Activated T-cell treated with anti-CD3 and anti-CD28 coated beads, Interleukin-2, amount 50 U/mL, for 72 hours (primary cell): ENCODE measurements at regions not wholly inside any gene's neighbourhood (a gene's known extent, or its start where the extent isn't known, plus 50 kb on each side); places are given as distances from the start of the nearest gene placed in this dataset.

Experiments
- ATAC-seq, 2 donors: fragments of 150-1000 bp; cut with Tn5 transposase; replicated peaks in 1 of 2; 2 replicates each; pipeline ENCODE4 v1.10.0; 2021; ENCODE audit warnings: moderate library complexity in 2 of 2, mild to moderate bottlenecking in 1 of 2
- DNase-seq, 2 donors: peaks; one replicate each; pipeline ENCODE4 v3.0.0; 2021 to 2022; ENCODE audit warnings: mixed read lengths in 1 of 2
- H3K27ac Mint-ChIP-seq: one replicate; pipeline ENCODE4 v1.8.0; 2022; ENCODE audit warnings: mild to moderate bottlenecking, moderate library complexity, mixed read lengths
- H3K27me3 Mint-ChIP-seq: one replicate; pipeline ENCODE4 v1.8.0; 2022; ENCODE audit warnings: low read depth, mixed read lengths
- H3K36me3 Mint-ChIP-seq, 2 donors: one replicate each; pipeline ENCODE4 v1.8.0; 2022; ENCODE audit warnings: mixed read lengths in 2 of 2, mild to moderate bottlenecking in 1 of 2; ENCODE audit not compliant: insufficient read depth in 2 of 2
- H3K4me1 Mint-ChIP-seq: one replicate; pipeline ENCODE4 v1.8.0; 2022; ENCODE audit warnings: low read depth, mixed read lengths
- H3K4me3 Mint-ChIP-seq, 2 donors: one replicate each; pipeline ENCODE4 v1.8.0; 2022; ENCODE audit warnings: mild to moderate bottlenecking in 2 of 2, mixed read lengths in 2 of 2, moderate library complexity in 2 of 2
- H3K9me3 Mint-ChIP-seq, 2 donors: one replicate each; pipeline ENCODE4 v1.8.0; 2022; ENCODE audit warnings: mixed read lengths in 2 of 2

DNA sequence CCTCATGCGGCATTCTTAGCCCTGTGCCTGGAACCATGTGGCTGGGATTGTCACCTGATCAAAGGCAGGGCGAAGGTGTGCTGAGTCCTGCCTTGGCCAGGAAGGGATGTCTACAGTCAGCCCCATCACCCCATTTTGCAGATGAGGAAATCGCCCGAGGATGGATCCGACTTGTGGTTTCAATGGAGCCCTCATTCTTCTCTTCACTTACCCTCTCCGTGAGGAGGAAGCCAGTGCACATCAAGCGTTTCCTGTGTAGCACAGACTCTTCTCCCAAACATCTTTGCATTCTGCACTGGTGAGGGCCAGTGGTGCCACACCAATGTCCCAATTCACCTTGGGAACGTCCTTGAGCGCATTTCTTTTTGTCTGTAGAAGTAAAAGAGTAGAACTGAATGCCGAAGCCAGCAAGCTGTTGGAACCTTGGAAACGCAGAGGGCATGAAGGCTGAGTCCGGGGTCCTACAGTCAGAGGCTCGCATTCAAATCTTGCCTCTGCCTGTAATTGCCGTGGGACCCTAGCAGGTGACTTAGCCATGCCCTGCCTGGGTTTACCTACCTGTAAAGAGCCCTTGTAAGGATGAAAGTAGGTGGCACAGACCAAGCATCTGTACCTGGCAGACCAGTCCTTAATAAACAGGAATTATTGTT is 85.4 kb downstream of the IRF8 start:
- Mint-ChIP-seq H3K9me3 (no peaks in the 10 kb centered on the region), H3K4me3 (peak overlapping the region in 1 of 2 donors; percentile 45), H3K27me3 (peaks cover 17% of the 10 kb centered on the region), H3K36me3 (no peaks in the 10 kb centered on the region), H3K4me1 (peaks cover 65% of the 10 kb centered on the region), H3K27ac (no peak overlapping the region)
- DNase-seq (no peak), ATAC-seq (no peak)

DNA sequence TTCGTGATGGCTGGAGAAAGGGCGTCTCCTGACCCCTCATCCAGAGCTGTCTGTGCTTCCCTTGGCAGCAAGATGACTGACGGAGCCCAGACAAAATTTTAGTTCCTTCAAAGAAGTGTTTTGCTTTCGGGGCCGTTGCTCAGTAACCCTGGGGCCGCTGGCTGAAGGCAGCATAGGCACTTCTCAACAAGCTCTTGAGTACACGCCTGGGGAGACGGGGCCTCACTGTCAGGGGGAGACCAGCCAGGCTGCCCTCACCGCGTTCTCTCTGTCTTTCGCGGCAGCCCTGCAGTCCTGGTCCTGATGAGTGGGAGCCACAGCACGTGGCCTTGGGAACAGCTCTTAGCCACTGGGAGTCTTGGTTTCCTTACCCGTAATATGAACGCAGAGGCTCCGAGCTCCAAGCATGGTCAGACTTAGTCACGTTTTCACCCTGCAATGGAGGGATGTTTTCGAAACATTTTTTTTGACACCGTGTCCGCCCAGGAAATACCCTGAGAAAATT is 86.0 kb downstream of the IRF8 start:
- Mint-ChIP-seq H3K27ac (peak overlapping the region; percentile 22), H3K9me3 (no peaks in the 10 kb centered on the region), H3K4me1 (peaks cover 65% of the 10 kb centered on the region), H3K36me3 (no peaks in the 10 kb centered on the region), H3K4me3 (peak overlapping the region; percentile 45 to 64), H3K27me3 (peaks cover 17% of the 10 kb centered on the region)
- ATAC-seq: no peak
- DNase-seq: no peak

DNA sequence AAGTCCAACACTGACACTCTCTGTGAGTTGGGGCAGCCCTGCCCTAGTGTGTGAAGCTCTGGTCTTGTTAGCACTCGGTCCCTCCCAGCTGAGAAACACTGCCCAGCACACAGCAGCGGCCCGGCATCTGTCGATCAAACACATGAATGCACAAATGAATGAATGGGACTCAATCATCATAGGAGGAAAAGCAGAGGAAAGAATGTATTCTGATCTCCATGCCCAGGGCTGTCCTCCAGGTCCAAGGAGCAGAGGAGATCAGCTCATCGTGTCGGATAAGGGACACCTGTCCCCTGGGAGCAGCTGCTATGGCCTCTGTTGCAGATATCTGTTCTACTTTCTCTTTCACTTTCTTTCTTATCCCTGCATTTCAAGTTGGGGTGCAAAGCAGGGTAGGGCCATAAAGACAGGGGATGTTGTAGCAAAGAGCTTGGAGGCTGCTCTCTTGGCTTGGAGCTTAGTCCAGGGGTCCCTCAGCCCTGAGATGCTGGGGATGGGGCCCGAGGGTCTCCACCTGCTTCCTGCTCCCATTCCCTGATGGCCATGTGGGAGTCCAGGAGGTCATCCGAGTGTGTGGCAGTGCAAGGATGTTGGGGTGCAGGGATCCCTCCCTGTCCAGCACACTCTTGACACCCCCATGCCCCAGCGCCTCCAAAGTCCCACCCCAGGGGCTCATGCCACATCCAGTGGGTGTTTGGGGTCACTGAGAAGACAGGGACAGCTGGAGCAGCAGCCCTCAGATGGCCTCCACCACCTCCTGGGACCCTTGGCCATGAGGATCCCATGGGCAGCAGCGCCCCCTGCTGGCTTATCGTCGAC is 88.2 kb downstream of the IRF8 start:
- peaks cover 74% of the 10 kb centered on the region for H3K4me1 Mint-ChIP-seq
- peak overlapping the region in 1 of 2 donors; percentile 5 for H3K4me3 Mint-ChIP-seq
- DNase-seq (peak; percentile 36 to 55), ATAC-seq (no peak)
- H3K36me3 Mint-ChIP-seq: no peaks in the 10 kb centered on the region
- no peaks in the 10 kb centered on the region for H3K9me3 Mint-ChIP-seq
- peaks cover 8% of the 10 kb centered on the region for H3K27me3 Mint-ChIP-seq
- H3K27ac Mint-ChIP-seq: no peak overlapping the region

DNA sequence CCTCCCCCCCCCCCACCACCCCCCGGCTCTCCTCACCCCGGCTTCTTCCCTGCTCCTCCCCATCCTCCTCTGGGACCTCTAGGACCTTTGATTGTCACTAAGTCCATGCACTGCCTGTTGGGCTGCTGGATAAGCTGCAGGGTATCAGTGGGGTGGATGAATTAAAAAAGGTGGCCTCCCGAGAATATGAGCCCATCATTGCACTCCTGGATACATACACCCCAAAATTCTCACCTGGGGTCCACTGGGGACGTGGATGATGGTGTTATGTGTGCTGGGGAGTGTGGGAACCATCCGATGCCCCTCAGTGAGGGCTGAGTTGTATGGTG is 88.8 kb downstream of the IRF8 start:
- H3K4me3 Mint-ChIP-seq: peak overlapping the region; percentile 81 to 85
- ATAC-seq: no peak
- H3K9me3 Mint-ChIP-seq: no peaks in the 10 kb centered on the region

DNA sequence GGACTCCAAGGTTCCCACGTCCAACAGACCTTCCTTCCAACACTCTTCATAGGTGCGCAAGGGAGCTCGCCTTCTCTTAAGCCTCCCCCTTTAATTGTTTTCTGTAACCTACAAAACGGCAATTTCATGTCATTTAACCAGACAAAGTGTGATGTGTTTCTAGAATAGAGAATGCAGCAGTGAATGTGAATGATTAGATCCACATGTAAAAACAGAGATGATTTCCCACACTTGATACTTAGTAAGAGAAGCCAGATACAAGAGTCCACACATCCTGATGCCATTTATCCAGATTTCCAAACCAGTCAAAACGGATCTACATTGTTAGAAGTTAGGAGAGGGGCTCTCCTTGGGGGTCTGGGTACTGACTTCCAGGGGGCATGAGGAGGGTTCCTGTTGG is 89.3 kb downstream of the IRF8 start:
- Mint-ChIP-seq H3K27me3 (peaks cover 8% of the 10 kb centered on the region), H3K9me3 (no peaks in the 10 kb centered on the region)

More for the DNA sequence above, 88.8 kb downstream of the IRF8 start:
- Mint-ChIP-seq H3K36me3 (no peaks in the 10 kb centered on the region), H3K27ac (no peak overlapping the region), H3K4me1 (peaks cover 74% of the 10 kb centered on the region), H3K27me3 (peaks cover 8% of the 10 kb centered on the region)
- DNase-seq: no peak

DNA sequence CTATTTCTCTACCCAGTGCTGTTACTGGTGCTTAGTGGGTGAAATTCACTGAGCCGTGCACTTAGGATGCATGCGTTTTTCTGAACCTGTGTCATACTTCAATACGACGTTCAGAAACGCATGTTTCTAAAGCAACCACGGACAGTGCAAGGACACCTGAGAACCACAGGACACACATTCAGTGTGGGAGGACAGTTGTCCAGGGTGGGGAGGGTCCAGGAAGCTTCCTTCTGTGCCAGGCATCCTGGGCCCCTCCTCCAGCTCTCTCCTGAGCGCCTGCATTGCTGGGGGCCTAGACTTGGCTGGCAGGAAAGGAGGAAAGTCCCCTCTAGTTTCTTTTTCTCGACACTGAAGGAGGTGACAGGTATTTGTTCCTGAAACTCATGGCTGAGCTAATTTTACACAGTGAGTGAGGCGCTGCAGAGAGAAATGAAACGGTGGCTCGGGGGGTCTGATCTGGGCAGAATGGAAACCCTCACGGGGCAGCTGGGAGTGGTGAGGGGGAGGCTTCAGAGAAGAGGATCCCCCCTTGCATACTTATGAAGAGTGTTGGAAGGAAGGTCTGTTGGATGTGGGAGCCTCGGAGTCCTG is 89.9 kb downstream of the IRF8 start:
- peaks cover 74% of the 10 kb centered on the region for H3K4me1 Mint-ChIP-seq
- DNase-seq (peak; percentile 42 to 52), ATAC-seq (peak; percentile 73 to 74)

More for the DNA sequence above, 89.3 kb downstream of the IRF8 start:
- Mint-ChIP-seq H3K4me1 (peaks cover 74% of the 10 kb centered on the region), H3K4me3 (peak overlapping the region; percentile 81 to 85), H3K36me3 (no peaks in the 10 kb centered on the region), H3K27ac (peak overlapping the region; percentile 86)
- DNase-seq (no peak), ATAC-seq (peak; percentile 50)

DNA sequence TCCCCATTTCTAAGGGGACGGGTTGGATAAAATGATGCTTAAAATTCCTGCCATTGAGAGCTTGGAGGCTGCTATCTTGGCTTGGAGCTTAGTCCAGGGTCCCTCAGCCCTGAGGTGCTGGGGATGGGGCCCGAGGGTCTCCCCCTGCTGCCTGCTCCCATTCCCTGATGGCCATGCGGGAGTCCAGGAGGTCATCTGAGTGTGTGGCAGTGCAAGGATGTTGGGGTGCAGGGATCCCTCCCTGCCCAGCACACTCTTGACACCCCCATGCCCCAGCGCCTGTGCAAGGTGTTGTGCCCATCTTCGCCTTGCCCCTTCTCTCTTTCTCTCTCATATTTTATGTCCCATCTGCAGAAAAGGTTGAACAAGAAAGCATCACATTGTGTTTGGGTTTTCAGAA is 90.4 kb downstream of the IRF8 start:
- Mint-ChIP-seq H3K36me3 (no peaks in the 10 kb centered on the region), H3K4me1 (peaks cover 72% of the 10 kb centered on the region)

More for the DNA sequence above, 89.9 kb downstream of the IRF8 start:
- peaks cover 8% of the 10 kb centered on the region for H3K27me3 Mint-ChIP-seq
- H3K27ac Mint-ChIP-seq: peak overlapping the region; percentile 86
- H3K4me3 Mint-ChIP-seq: peak overlapping the region; percentile 81 to 85
- H3K36me3 Mint-ChIP-seq: no peaks in the 10 kb centered on the region
- no peaks in the 10 kb centered on the region for H3K9me3 Mint-ChIP-seq

DNA sequence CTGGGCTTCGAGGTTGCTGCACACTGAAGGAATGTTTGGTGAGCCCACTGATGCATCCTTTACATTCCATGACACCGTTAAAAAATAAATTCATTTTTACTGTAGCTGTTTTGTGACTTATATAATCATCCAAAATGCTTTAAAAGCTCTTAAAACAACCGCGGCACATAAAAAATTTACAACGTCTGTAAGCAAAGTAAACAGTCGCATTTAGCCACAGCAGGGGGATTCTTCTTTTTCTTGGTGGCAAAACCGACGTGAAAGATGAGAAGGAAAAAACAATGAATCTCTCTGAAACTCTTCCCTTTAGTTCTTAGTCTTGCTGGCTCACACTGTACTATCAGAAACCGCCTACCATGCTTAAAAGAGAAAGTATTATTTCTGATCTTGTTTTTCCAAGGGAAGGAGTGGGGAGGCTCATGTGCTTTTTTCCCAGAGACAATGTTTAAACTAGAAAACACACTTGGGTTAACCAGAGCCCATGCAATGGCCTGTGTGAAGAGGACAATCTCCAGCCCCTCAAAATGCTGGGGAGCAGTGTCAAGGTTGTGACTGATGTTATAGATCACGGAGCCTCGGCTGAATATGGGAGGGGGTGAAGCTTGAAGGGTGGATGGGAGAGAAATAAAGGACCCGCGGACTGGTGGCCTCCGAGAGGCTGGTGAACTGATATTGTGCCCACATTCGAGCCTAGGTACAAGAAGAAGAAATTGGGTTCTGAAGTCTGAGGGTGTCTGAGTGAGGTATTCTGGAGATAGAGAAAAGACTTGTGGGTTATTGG is 91.1 kb downstream of the IRF8 start:
- Mint-ChIP-seq H3K36me3 (no peaks in the 10 kb centered on the region), H3K4me1 (peaks cover 71% of the 10 kb centered on the region), H3K4me3 (peak overlapping the region; percentile 81 to 85), H3K27ac (peak overlapping the region; percentile 80), H3K9me3 (no peaks in the 10 kb centered on the region), H3K27me3 (peaks cover under 1% of the 10 kb centered on the region)
- DNase-seq (no peak), ATAC-seq (peak; percentile 5 to 26)

More for the DNA sequence above, 90.4 kb downstream of the IRF8 start:
- Mint-ChIP-seq H3K27me3 (peaks cover 7% of the 10 kb centered on the region), H3K4me3 (peak overlapping the region; percentile 81 to 85), H3K27ac (peak overlapping the region; percentile 86), H3K9me3 (no peaks in the 10 kb centered on the region)
- DNase-seq: no peak
- ATAC-seq: no peak

DNA sequence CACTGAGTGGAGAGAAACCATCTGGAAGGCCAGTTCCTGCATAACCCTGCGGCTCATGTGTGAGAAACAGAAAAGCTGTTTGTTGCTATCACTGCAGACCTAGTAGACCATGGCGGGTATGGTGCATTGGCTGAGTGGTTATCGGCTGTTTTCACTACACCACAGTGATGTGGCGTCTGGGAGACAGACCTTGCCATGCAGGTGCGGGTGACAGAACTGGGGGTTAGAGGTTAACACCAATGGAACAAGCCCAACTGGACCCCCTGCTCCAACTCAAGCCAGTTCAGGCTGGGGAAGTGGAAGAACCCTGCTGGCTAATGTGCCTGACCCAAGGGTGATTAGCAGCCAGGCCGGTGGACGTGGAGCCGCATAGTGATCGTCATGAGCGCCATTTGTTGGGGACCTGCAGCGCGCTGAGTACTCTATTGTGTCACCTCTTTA is 91.9 kb downstream of the IRF8 start:
- no peaks in the 10 kb centered on the region for H3K9me3 Mint-ChIP-seq
- no peaks in the 10 kb centered on the region for H3K36me3 Mint-ChIP-seq
- DNase-seq (no peak), ATAC-seq (no peak)
- H3K27ac Mint-ChIP-seq: no peak overlapping the region
- no peaks in the 10 kb centered on the region for H3K27me3 Mint-ChIP-seq
- H3K4me1 Mint-ChIP-seq: peaks cover 71% of the 10 kb centered on the region
- H3K4me3 Mint-ChIP-seq: no peak overlapping the region

DNA sequence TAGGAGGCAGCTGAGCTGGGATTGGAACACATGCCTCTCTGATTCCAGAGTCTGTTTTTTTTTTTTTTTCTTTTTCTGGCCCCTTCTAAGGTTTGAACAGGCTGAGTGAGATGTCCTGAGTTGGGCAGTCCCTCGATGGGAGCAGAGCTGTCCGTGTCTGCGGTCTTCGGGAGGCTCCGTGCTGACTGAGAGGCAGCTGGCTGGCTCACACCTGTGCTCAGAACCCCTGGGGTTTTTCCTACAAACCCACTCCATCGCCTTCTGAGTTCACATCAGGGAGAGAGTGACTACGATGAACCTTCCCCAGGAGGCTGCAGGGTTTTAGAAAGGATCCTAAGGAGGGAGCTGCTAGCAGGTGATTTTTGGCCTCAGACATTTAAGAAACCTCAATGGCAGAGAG is 92.5 kb downstream of the IRF8 start:
- no peaks in the 10 kb centered on the region for H3K9me3 Mint-ChIP-seq
- DNase-seq (no peak), ATAC-seq (no peak)
- H3K4me1 Mint-ChIP-seq: peaks cover 71% of the 10 kb centered on the region
- H3K36me3 Mint-ChIP-seq: no peaks in the 10 kb centered on the region
- H3K27me3 Mint-ChIP-seq: no peaks in the 10 kb centered on the region
- no peak overlapping the region for H3K27ac Mint-ChIP-seq
- no peak overlapping the region for H3K4me3 Mint-ChIP-seq

DNA sequence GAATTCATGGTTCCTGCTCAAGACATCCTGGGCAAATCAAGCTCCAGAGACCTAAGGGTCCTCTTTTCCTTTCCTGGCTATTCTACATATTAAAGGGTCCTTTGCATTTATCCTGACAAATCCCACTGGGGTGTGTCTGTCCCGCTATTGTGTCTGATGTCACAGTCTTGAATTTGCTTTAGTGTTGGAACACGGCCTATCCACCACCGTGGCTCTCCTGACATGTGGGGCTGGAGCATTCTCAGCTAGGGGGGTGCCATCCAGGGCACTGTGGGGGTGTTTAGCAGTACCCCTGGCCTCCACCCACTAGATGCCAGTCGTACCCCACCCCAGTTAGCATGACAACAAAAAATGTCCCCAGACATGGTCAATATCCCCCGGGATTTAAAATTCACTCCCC is 92.9 kb downstream of the IRF8 start:
- Mint-ChIP-seq H3K36me3 (no peaks in the 10 kb centered on the region), H3K9me3 (no peaks in the 10 kb centered on the region), H3K4me3 (no peak overlapping the region), H3K27me3 (no peaks in the 10 kb centered on the region), H3K4me1 (peaks cover 71% of the 10 kb centered on the region), H3K27ac (no peak overlapping the region)
- DNase-seq (no peak), ATAC-seq (no peak)

DNA sequence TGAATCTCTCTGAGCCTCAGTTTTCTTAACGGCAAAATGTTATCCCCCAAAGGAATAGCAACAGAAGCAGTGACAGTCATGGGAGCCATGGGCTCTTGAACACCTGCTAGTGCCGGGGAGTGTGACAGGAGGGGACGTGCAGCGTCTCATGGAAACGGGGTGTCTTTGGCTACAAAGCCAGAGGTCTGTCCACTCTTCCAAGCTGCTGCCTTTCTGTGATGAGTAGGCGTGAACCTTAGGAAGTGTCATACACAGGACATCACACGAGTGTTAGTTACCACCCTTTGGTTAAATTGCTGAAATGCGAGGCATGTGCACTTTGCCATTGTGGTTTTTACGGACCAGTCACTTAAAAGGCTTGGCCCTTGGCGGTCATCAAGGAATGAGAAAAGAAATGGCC is 93.4 kb downstream of the IRF8 start:
- Mint-ChIP-seq H3K36me3 (no peaks in the 10 kb centered on the region), H3K27ac (no peak overlapping the region), H3K4me3 (no peak overlapping the region), H3K4me1 (peaks cover 71% of the 10 kb centered on the region), H3K27me3 (no peaks in the 10 kb centered on the region), H3K9me3 (no peaks in the 10 kb centered on the region)
- ATAC-seq (no peak), DNase-seq (no peak)
